ENCODE measurements at regions not wholly inside any gene's neighbourhood (a gene's known extent, or its start where the extent isn't known, plus 50 kb on each side); places are given as distances from the start of the nearest gene placed in this dataset.

DNA sequence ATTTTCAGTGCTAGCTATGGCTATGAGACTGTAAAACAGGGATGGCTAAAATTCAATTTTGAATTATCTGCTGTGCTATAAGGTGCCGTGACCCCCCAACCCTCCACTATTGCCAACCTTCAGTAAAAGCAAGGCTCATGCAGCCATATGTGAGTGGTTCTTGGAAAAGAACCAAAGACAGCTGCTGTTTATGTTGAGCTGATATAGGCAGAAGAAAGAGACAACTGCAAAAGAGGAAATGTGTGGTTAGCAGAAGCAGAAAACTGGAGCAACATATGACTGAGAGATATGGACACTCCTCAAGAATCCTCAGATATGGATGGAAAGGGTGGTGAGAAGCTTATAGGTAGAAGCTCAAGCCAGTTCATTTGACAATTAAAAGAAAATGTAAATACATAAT is 200.3 kb downstream of the TLE1 start:
- DNase-seq: no peak

DNA sequence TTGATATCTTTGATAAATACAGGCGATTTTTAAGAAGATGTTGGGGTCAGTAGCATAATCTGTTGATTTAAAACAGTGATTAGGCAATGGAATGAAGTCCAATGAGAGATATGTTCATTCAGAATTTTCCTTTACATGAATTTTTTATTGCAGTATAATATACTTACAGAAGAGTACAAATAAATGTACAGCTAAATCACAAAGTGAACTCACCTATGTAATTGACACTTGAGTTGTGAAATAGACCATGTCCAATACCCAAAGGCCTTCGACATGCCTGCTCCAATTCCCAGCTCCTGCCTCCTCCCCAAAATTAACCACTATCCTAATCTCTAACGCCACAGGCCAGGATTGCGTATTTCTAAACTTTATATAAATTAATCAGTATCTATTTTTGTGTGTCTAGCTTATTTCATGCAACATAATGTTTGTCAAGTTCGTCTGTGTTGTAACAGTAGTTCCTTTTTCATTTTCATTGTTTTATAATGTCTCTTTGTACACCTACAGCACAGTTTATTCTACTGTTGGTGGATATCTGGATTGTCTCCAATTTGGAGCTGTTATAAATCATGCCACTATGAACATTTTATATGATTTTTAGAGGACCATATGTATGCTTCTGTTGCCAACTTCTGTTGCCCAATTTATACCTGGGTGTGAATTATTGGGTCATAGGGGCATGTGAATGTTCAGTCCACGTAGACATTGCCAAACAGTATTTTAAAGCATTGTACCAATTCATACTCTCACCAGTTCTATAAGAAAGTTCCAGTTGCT is 208.3 kb downstream of the TLE1 start:
- DNase-seq: no peak

DNA sequence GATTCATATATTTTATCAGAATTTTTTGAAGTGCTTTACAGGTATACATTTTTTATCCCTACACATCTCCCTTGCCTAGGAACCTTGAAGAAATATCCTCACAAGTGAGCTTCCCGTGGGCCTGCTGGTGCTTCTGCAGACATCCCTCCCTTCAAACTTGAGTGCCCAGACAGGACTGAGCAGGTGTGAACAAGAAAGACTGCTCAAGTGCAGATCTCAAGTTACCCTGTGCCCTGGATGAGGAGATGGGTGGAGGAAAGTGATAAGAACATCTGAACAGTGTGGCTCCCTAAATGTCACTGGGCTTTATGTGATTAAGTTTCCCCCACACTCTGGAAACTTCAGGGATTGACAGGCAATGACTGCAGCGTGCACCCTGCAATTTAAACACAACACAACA is 209.8 kb downstream of the TLE1 start:
- DNase-seq: no peak

DNA sequence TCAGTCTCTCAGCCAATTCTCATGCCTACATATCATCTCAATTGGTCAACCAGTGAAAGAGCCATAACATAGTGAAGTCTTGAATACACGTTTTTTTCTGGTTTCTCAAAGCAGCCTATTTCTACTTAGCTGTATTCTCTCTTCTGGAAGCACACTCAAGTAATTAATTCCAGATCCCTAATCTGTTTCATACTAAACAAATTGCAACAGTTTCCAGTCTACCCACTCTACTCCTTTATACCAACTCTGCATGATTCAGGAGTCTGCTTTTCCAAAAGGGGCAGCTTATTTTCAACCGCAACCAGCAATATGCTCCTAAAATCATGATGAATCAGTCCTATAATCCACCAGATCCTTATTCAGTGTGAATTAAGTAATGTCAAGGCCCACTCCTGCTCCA is 211.7 kb downstream of the TLE1 start:
- no peak for DNase-seq

DNA sequence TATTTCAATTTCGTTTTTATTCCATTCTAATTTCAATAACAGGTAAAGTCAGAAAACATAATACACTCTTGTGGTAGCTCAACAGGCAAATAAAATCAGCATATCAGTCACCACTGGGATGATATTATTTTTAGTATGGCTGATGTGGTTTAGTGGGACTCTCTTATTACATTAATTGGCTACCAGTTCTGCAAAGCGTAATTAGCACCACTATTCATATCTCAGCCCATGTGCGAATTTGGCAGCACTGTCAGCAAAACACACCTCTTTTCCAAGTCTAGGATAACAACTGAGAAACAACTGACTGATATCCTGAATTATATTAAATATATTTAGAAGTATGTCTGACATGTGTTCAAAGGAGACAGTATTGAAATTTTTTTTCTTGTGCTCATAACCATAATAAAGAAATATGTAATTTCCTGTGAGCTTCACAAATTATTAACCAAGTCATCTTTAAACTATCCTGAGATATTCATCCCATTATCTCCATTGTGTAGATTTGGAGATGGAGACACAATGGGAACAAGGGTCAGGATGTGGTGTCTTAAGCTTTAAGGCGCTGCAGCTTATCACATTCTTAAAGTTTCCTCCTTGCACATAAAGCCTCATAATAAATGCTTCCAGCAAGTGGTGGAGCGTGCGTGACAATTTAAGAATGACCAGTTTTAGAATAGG is 212.4 kb downstream of the TLE1 start:
- no peak for DNase-seq

DNA sequence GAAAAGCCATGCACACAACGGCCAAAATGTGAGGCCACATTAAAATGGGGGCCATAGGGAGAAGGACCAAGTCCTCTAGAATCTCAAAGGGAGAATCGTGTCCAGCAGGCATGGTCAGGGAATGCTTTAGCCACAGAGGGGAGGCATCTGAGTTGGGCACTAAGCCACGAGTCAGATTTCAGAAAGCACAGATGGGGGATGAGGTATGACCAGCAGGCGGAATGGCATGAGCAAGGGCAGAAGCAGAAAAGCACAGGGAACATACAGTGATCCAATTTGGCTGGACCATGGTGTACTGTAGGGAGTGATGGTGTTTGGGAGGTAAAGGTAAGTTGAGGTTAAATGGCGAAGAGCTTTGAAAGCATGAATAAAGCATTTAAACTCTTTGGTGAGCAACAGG is 214.6 kb downstream of the TLE1 start:
- DNase-seq: no peak

DNA sequence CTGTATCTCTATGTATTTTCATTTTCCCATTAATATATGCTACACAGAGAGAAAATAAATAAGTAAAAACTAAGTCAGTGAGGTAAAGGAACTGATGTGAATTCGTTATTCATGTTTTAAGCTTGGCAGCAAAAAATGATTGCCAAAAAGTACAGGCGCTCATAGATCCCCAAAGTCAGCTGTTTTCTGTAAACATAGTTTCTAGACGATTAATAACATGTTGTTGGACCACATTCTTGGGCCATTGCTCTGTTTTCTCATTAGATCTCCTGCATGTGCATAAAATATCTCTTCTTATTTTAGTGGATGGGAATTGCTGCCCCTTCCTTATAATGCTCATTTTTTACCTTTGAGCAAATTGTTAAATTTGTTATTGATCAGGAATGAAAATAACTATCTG is 215.2 kb downstream of the TLE1 start:
- DNase-seq: no peak

DNA sequence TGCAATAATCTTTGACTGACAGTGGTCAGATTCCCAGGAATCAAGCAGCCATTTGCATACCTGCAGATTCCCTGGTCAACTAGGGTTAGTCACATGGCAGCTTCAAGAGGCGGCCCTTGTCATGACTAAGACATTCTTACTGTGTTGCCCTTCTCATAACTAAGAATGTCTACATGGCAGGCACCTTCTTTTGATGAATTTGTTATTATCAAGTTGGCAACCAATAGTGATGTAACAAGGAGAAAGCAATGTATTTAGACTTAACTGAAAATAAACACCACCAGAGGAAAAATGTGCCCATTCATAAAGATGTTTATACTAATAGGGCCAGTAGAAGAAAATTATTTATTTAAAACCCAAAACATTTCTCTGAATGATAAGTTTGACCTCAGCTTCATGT is 215.6 kb downstream of the TLE1 start:
- no peak for DNase-seq

DNA sequence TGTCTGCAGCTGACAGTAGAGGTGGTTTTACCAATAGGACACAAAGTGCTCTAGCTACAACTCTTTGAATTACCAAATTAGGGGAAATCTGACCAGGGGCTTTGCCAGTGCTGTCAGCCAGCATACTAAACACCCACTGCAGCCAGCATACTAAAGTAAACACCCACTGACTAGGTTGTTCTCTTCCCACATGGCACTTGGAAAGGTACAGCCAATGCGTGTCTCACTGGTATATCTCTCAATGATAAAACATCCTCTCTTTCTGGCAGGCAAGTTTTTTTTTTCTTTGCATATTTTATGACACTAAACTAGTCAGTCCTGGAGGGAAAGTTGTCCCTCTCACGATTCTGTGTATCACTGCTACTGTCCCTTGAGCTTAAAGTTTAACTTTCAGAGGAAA is 216.1 kb downstream of the TLE1 start:
- DNase-seq: no peak

DNA sequence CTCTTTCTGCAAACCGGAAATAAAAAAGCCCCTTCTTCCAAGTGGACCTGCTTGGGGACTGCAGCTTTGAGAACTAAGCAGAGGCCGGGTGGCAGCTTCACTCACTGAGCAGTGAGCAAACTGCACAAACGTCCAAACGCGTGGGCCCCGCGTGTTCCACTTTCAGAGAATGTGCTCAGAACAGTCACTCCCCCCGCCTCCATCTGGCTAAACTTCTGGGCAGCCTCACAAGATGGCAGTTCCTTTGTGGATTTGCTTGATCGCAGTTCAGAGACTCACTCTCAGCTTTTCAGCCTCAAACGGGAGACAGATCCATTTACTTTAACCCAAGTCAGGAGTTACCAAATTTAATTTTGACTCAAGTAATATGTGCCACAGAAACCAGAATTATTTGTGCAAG is 216.6 kb downstream of the TLE1 start:
- no peak for DNase-seq

DNA sequence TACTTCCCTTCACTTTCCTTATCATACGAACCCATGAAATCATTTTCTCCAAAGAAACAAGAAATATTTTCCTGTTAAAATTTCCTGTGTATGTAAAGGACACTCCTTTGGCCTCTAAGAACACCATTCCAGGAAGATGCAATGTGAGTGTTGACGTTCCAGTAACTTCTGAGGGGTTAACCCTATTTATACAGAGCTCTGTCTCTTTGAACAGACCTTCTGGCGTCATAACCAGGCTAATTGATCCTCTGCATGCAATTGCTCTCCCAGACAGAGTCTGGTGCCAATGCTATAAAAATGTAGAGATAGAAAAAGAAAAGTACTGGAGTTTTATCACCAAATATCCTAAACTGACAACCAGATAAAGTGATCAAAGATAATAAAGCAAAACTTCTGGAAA is 218.5 kb downstream of the TLE1 start:
- no peak for DNase-seq

DNA sequence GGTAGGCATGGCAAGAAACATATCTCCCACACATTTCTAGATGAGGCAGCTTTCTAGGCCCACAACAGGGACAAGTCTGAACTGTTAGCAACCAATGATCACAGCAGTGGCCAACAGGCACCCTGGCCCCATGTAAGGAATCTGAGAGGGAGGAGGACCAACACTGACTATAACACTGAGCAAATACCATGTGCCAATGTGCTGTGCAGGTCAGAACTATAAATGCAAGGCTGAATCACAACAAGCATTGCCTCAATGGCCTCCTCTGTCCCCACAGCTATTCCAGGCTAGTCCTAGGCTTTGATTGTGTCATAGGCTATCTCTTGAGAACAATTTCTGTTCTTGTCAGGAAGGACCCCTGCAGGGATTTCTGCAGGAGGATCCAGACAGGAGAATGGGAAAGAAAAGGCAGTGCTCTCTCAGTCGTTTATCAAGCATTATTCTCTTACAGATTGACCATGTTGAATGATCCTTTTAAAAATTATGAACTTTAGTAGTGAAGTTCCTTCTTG is 221.2 kb downstream of the TLE1 start:
- no peak for DNase-seq

DNA sequence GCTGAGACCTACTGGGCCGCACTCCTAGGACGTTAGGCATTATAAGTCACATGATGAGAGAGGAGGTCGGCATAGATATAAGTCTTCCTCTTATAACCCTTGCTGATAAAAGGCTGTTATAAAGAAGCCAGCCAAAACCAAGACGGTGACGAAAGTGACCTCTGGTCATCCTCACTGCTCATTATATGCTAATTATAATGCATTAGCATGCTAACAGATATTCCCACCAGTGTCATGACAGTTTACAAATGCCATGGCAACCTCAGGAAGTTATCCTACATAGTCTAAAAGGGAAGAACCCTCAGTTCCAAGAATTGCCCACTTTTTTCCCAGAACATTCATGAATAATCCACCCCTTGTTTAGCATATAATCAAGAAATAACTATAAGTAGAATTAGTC is 222.4 kb downstream of the TLE1 start:
- no peak for DNase-seq

DNA sequence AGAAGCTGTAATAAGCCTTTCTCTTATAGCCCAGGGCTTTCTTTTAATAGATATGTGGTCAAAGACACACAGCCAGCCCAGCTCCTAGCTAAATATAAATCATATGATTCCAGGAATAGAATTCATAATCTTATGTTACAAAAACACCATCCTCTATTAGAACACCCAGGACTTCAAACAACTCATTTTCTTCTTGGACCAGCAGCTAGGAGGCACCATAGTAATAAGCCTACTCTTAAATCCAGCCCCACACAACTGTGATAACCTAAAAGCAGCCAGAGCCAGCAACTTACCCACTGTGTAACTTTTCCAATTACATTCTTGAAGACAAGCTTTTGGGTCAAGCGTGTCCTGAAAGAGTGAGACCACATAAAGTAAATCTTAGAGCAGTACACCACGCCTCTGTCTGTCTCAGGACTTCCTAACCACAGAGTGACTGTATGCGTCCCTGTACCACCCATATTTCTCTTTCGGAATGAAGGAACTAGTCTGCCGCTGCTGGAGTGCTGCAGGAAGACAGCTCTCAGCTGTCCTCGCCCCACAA is 223.8 kb downstream of the TLE1 start:
- DNase-seq: no peak

DNA sequence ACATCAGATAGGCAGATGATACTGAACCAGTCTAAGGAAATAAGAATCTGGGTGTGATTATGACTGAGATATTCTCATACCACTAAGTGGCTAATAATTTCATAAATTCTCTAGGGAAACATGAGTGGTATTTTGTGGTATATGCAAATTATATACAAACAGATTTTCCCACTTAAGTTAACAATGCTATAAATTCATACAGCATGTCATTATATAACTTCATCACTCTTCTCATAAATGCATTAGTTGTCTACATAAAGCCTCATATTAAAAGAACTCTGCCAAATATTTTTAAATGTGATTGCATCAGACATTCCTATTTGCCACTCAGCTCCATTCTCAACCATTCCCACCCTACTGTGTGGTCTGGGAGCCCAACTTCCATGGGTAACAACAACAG is 226.5 kb downstream of the TLE1 start:
- DNase-seq: no peak

DNA sequence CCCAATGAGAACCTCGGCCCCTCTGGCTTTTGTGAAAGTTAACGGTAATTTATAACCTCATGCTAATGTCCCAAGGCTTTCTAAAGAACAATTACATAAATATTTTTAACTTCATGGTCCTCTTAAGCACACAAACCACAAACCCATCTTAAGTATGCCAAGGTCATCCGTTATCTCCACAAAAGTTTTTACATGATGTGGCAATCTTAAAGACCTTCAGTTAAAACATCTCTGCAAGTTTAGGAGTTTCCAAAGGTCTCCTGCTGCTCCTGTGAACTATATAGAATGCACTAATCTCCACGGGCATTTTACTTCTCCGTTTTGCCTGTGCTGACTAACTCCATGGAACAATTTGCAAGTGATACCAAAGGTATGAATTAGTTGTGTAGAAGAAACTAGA is 228.2 kb downstream of the TLE1 start:
- no peak for DNase-seq

DNA sequence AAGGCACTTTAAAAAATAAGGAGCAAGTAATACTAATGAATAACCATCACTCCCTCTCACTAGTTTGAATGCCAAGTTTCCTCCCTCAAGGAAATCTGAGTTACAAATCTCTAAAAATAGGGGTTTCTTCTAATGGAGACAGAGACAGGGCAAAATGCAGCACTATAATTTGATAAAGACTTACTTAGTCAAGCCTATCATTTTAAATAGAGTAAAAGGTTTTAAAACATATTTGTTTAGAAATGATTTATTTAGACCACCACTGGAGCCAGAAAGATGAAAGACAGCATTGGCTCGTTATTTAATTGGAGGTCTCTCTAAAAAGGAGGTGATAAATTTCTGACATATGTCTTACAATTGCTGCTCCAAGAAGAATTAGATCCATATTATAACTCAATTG is 228.7 kb downstream of the TLE1 start:
- no peak for DNase-seq

DNA sequence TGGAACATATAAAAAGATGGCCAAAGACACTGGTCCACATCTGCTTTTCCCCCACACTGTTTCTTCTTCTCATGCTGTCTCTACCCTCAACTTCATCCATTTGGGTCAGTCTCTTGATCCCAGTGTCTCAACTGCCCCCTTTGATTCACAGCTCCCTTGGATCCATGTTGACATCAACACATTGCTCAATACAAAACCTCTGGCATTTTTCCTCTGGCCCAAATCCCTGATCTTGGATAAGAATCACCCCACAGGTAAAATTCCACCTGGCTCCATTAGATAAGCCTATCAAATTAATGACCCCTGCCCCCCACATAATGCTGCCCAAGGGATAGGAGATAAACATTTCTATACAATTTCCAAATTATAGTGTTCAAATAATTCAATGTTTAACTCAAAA is 229.8 kb downstream of the TLE1 start:
- no peak for DNase-seq

DNA sequence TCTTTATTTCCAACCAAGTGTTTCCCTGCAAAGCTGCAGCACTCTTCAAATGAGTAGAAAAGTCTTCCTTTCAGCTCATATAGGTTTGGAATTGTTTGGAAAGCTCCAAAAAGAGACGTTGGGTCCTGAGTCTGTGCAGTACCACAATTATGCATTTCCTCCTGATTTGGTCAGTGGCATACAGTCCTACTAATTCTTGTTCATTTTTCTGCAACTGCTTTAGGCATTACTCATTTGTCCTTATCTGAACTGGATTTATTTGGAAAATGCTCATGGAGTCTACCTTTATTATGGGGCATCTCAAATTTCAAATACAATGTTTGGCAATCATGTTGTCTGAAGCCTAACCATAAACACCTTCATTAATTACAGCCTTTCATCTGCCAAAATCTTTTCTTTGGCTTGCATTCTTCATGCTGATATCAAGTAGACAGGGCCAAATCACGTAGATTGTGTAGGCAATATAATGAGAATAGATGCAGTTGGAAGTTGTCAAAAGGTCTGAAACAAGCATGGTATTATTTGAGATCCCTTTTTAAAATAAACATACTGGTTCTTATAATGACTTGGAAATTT is 232.8 kb downstream of the TLE1 start:
- DNase-seq: no peak

DNA sequence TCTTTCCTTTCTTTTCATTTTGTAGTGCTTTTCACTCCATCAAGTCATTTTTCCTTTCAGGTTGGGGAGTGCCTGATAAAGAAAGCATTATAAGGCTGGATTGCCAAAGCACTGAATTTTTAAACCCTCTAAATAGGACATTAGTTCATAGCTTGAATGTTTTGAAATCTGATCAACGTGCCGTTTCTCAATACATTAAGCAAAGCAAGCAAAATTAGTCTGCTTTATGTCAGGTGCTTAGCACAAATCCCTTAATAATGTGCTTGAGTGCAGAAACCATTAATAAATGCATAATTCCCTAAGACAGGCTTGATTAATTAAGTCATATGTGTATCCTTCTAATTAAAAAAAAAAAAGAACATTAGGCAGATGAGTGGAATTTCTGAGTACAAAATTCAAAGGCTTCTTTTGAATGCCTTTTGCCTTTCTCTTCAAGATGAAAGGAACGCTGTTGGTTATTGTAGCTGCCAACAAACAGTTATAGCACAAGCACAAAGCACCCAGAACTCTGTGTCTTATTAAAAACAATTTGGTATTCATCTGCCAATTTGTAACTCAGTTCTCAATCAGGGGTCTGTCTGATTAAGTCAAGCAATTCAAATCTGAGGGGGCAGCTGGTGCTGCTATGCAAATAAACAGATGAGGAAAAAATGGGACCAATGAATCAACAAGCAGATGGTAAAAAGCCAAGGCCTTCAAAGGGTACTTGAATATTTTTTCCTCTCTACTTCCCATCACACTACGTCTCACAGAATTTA is 233.7 kb downstream of the TLE1 start:
- no peak for DNase-seq

DNA sequence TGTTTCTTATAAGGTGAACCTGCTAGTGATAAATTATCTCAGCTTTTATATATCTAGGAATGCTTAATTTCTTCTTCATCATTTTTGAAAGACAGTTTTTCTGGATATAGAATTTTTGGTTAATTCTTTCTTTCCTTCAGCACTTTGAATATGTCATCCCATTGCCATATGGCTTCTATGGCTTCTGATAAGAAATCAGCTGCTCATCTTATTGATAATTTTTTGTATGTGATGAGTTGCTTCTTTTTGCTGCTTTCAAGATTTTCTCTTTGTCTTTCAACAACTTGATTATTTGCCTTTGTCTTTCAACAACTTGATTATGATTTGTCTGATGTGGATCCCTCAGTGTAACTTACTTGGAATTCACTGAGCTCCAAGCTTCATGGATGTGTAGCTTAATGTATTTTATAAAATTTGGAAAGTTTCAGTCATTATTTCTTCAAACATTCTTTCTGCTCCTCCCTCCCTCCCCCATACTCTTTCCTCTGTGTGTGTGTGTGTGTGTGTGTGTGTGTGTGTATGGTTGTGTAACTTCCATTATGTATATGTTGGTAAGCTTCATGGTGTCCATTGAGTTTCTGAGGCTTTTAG is 243.9 kb downstream of the TLE1 start:
- no peak for DNase-seq

DNA sequence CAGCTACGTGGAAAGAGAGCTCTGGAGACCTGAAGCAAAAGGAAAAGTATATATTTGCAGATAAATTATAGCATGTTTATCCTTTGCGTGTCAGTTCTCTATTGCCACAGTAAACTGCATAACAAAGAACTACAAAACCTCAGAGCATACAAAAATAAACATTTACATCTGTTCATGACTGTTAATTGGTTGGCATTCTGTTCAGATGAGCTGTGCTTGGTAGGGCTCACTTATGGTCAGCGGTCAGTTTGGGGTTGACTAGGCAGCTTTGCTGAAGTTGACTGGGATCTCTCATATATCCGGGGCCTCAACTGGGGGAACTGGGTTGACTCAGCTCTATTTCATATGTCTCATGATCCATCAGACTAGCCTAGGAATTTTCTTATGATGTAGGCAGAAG is 257.7 kb downstream of the TLE1 start:
- DNase-seq: no peak
